ENCODE measurements at regions not wholly inside any gene's neighbourhood (a gene's known extent, or its start where the extent isn't known, plus 50 kb on each side); places are given as distances from the start of the nearest gene placed in this dataset.

- TF ChIP-seq YY1 (IDR thresholded peaks at IDR 0.05; ENCODE audit: insufficient read depth, insufficient read length): no peak
- no peak for TF ChIP-seq ZNF274 (IDR thresholded peaks at IDR 0.05; ENCODE audit: low read depth, low read length)
- no peak for TF ChIP-seq SUZ12 (IDR thresholded peaks at IDR 0.05; ENCODE audit: extremely low read depth, insufficient read depth, insufficient read length)
Observed at GRCh38 chrX:124829930-124830329, 483.6 kb downstream of the SH2D1A start.
